T-cell (primary cell): ENCODE measurements at regions not wholly inside any gene's neighbourhood (a gene's known extent, or its start where the extent isn't known, plus 50 kb on each side); places are given as distances from the start of the nearest gene placed in this dataset.

Experiments used
- ATAC-seq, 4 experiments: fragments of 200-7000 bp in 3 of 4; fragments of 150-1000 bp in 1 of 4; cut with Tn5 transposase; replicated peaks in 1 of 4; 1 replicate in 3 of 4; 2 replicates in 1 of 4; pipeline ENCODE4 v1.10.0; 2021; ENCODE audit warnings: moderate library complexity in 3 of 4, mild to moderate bottlenecking in 2 of 4, moderate number of reproducible peaks in 1 of 4
- CTCF ChIA-PET, 2 donors: fragments of 300-600 bp; sonication (Branson Sonifier 250); formaldehyde crosslinking; loops; one replicate each; lab custom pipeline; 2022; ENCODE audit warnings: antibody characterized with exemption in 2 of 2; lab: Charles Lee
- POLR2A ChIA-PET, 2 donors: fragments of 300-600 bp; sonication (Branson Sonifier 250); formaldehyde crosslinking; loops; one replicate each; lab custom pipeline; 2022; ENCODE audit warnings: antibody characterized with exemption in 2 of 2; lab: Charles Lee
- DNase-seq, 35 experiments: peaks; one replicate each; pipeline versions ENCODE4 v3.0.0 to v3.0.0-alpha.2; 2013 to 2023
- H3K27ac ChIP-seq: one replicate; pipeline ENCODE4 v1.5.1; 2013; ENCODE audit warnings: low read length
- H3K27me3 ChIP-seq, 2 experiments: replicated peaks in 1 of 2; 1 replicate in 1 of 2; 2 replicates in 1 of 2; pipeline versions ENCODE4 v1.6.1 to v1.7.0; 2013; ENCODE audit warnings: low read length in 1 of 2, mixed read lengths in 1 of 2; ENCODE audit not compliant: control insufficient read depth in 2 of 2, insufficient read depth in 2 of 2; ENCODE audit errors: extremely low read depth in 1 of 2
- H3K36me3 ChIP-seq, 2 donors: 1 replicate in 1 of 2; 2 replicates in 1 of 2; pipeline versions ENCODE4 v1.6.1 to v1.7.0; 2013; ENCODE audit warnings: low read length in 1 of 2; ENCODE audit not compliant: control insufficient read depth in 2 of 2, insufficient read depth in 1 of 2; ENCODE audit errors: extremely low read depth in 1 of 2
- H3K4me1 ChIP-seq, 2 experiments: 1 replicate in 1 of 2; 2 replicates in 1 of 2; pipeline versions ENCODE4 v1.6.1 to v1.7.0; 2013; ENCODE audit warnings: low read length in 2 of 2, mixed read lengths in 1 of 2; ENCODE audit not compliant: insufficient read depth in 2 of 2, control insufficient read depth in 1 of 2; ENCODE audit errors: extremely low read depth in 1 of 2
- H3K4me3 ChIP-seq, 2 donors: 1 replicate in 1 of 2; 2 replicates in 1 of 2; pipeline versions ENCODE4 v1.5.1 to v1.7.0; 2013; ENCODE audit warnings: mild to moderate bottlenecking in 2 of 2, low read length in 1 of 2, moderate library complexity in 1 of 2; ENCODE audit not compliant: control insufficient read depth in 1 of 2; ENCODE audit errors: extremely low read depth in 1 of 2
- H3K9me3 ChIP-seq: 2 replicates; pipeline ENCODE4 v1.7.0; 2013
- H3K27ac Mint-ChIP-seq, 2 donors: one replicate each; pipeline ENCODE4 v1.8.0; 2020 to 2021; ENCODE audit warnings: mild to moderate bottlenecking in 2 of 2, mixed read lengths in 2 of 2
- H3K27me3 Mint-ChIP-seq, 2 donors: one replicate each; pipeline ENCODE4 v1.8.0; 2021 to 2022; ENCODE audit warnings: mixed read lengths in 2 of 2
- H3K36me3 Mint-ChIP-seq: one replicate; pipeline ENCODE4 v1.8.0; 2021; ENCODE audit warnings: mixed read lengths
- H3K4me1 Mint-ChIP-seq, 3 donors: one replicate each; pipeline ENCODE4 v1.8.0; 2020 to 2022; ENCODE audit warnings: mixed read lengths in 3 of 3, mild to moderate bottlenecking in 1 of 3
- H3K4me3 Mint-ChIP-seq, 3 donors: one replicate each; pipeline ENCODE4 v1.8.0; 2020 to 2022; ENCODE audit warnings: mild to moderate bottlenecking in 3 of 3, mixed read lengths in 3 of 3, moderate library complexity in 3 of 3
- H3K9me3 Mint-ChIP-seq, 3 donors: one replicate each; pipeline ENCODE4 v1.8.0; 2020 to 2022; ENCODE audit warnings: mixed read lengths in 3 of 3
- WGBS: methylation state at CpG from one replicate; pipeline ENCODE4 v1.1.5; 2013; ENCODE audit warnings: missing lambda C conversion rate; ENCODE audit not compliant: insufficient coverage; 5-methylcytosine and 5-hydroxymethylcytosine counted together

- Histone ChIP-seq H3K4me1 (no peaks in the 10 kb centered on the region), H3K27me3 (peaks cover 1 to 45% of the 10 kb centered on the region in 2 experiments), H3K27ac (no peak overlapping the region), H3K36me3 (no peaks in the 10 kb centered on the region), H3K4me3 (no peak overlapping the region), H3K9me3 (no peaks in the 10 kb centered on the region)
- Mint-ChIP-seq H3K9me3 (peaks cover 2 to 10% (median 4%) of the 10 kb centered on the region in 3 donors), H3K27ac (no peak overlapping the region), H3K36me3 (no peaks in the 10 kb centered on the region), H3K4me1 (peaks cover 0 to 8% (median 4%) of the 10 kb centered on the region in 3 donors), H3K27me3 (peaks cover 21 to 29% of the 10 kb centered on the region in 2 donors), H3K4me3 (no peak overlapping the region)
- DNase-seq (no peak), ATAC-seq (no peak)
- POLR2A ChIA-PET = no interaction called here
- CTCF ChIA-PET = interaction anchor here in 1 of 2 donors (0.6 kb wide), 1 partner anchor 908 kb away, joined by 14 read pairs; no protein-coding TSS in a partner anchor
- 80% methylated on average over 16 of the region's 17 CpGs for WGBS
Measured at GRCh38 chr3:127139601-127140500, 53.1 kb upstream of the PRR23E start.

GRCh38 chr3:127140501-127141460 lies 52.1 kb upstream of the PRR23E start:
- peaks cover 0 to 5% (median 4%) of the 10 kb centered on the region in 3 donors for H3K4me1 Mint-ChIP-seq
- peaks cover 2 to 10% (median 4%) of the 10 kb centered on the region in 3 donors for H3K9me3 Mint-ChIP-seq
- H3K36me3 ChIP-seq = no peaks in the 10 kb centered on the region
- H3K4me3 ChIP-seq = no peak overlapping the region
- no peaks in the 10 kb centered on the region for H3K4me1 ChIP-seq
- H3K27ac ChIP-seq = no peak overlapping the region
- no peak overlapping the region for H3K4me3 Mint-ChIP-seq
- ChIA-PET CTCF (interaction anchor here in 1 of 2 donors (0.6 kb wide), 1 partner anchor 909 kb away, joined by 14 read pairs; no protein-coding TSS in a partner anchor), POLR2A (no interaction called here)
- peaks cover 0 to 37% of the 10 kb centered on the region in 2 experiments for H3K27me3 ChIP-seq
- H3K9me3 ChIP-seq = no peaks in the 10 kb centered on the region
- H3K27ac Mint-ChIP-seq = no peak overlapping the region
- H3K36me3 Mint-ChIP-seq = no peaks in the 10 kb centered on the region
- 89% methylated on average over 7 of the region's 18 CpGs for WGBS
- no peak for DNase-seq
- no peak for ATAC-seq
- H3K27me3 Mint-ChIP-seq = peaks cover 16 to 24% of the 10 kb centered on the region in 2 donors

- WGBS = 71% methylated on average over 15 of the region's 19 CpGs
- Histone ChIP-seq H3K27ac (no peak overlapping the region), H3K4me1 (no peaks in the 10 kb centered on the region), H3K27me3 (peaks cover 0 to 25% of the 10 kb centered on the region in 2 experiments), H3K9me3 (no peaks in the 10 kb centered on the region), H3K4me3 (no peak overlapping the region), H3K36me3 (no peaks in the 10 kb centered on the region)
- H3K36me3 Mint-ChIP-seq = no peaks in the 10 kb centered on the region
- DNase-seq = no peak
- peaks cover 10 to 12% of the 10 kb centered on the region in 2 donors for H3K27me3 Mint-ChIP-seq
- ChIA-PET CTCF (no interaction called here), POLR2A (no interaction called here)
- peaks cover 2 to 10% (median 4%) of the 10 kb centered on the region in 3 donors for H3K9me3 Mint-ChIP-seq
- no peak for ATAC-seq
- no peak overlapping the region for H3K27ac Mint-ChIP-seq
- H3K4me1 Mint-ChIP-seq = no peaks in the 10 kb centered on the region
- no peak overlapping the region for H3K4me3 Mint-ChIP-seq
Measured at GRCh38 chr3:127141921-127142730, 50.8 kb upstream of the PRR23E start.
